Testis (tissue), 2 donors: ENCODE measurements at regions not wholly inside any gene's neighbourhood (a gene's known extent, or its start where the extent isn't known, plus 50 kb on each side); places are given as distances from the start of the nearest gene placed in this dataset.

Source experiments
- DNase-seq: peaks from one replicate; pipeline ENCODE4 v3.0.0-alpha.2; 2019
- H3K27ac ChIP-seq, 2 donors: fragments of 200-600 bp; sonication (generic); one replicate each; pipeline ENCODE4 v1.5.1; 2019
- H3K27me3 ChIP-seq: fragments of 200-600 bp; sonication (generic); one replicate; pipeline ENCODE4 v1.5.1; 2019
- H3K36me3 ChIP-seq: fragments of 200-600 bp; sonication (generic); one replicate; pipeline ENCODE4 v1.5.1; 2017; ENCODE audit warnings: low read depth; ENCODE audit errors: missing control alignments
- H3K4me1 ChIP-seq: fragments of 200-600 bp; sonication (generic); one replicate; pipeline ENCODE4 v1.5.1; 2019
- H3K4me3 ChIP-seq, 2 donors: fragments of 200-600 bp; sonication (generic); one replicate each; pipeline ENCODE4 v1.5.1; 2017 to 2019
- H3K9me3 ChIP-seq: fragments of 200-600 bp; sonication (generic); one replicate; pipeline ENCODE4 v1.5.1; 2017
- POLR2A ChIP-seq: fragments of 450-650 bp; IDR thresholded peaks from one replicate; pipeline ENCODE4 v1.6.1; 2017; ENCODE audit warnings: antibody characterized with exemption, mild to moderate bottlenecking, moderate library complexity
- WGBS, 2 donors: methylation state at CpG; one replicate each; pipeline ENCODE4 v1.1.5; 2018; 5-methylcytosine and 5-hydroxymethylcytosine counted together
- intact Hi-C: fragments of 100-400 bp; cut with DNase I; formaldehyde crosslinking; loops from one replicate; pipeline ENCODE4 v1.15.1; 2023; ENCODE audit warnings: low total_unique reads
- TF ChIP-seq, protein P1 (sequence below), 3 experiments: fragments of 450-650 bp in 2 of 3; fragments of 200-600 bp in 1 of 3; sonication (generic) in 1 of 3; IDR thresholded peaks; one replicate each; pipeline ENCODE4 v1.5.1; 2016 to 2019; ENCODE audit warnings: antibody characterized with exemption in 3 of 3, mild to moderate bottlenecking in 2 of 3, moderate library complexity in 1 of 3

DNA sequence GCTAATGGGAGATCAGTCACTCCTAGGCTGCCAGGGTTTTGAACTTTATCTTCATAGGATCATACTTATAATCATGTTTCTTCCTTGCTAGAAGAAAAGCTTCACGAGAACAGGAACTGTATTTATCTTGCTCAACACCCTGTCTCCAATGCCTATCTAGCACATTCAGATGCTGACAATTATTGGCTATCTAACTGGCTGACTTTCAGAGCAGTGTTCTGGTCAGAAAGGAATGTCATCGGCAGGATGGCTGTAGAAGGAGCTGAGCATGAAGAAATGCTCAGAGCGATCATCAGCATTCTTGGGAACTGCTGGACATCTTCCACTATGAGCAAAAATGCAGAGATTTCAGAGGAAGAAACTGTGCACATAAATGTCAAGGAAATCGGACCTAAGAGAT, 628.0 kb upstream of the NRSN1 start:
- Histone ChIP-seq H3K9me3 (no peaks in the 10 kb centered on the region), H3K4me3 (no peak overlapping the region), H3K27ac (no peak overlapping the region), H3K36me3 (no peaks in the 10 kb centered on the region), H3K27me3 (no peaks in the 10 kb centered on the region), H3K4me1 (no peaks in the 10 kb centered on the region)
- 45 to 46% methylated on average over 4 of the region's 4 CpGs for WGBS, 2 donors
- no peak for DNase-seq
- intact Hi-C loops: no loop called here
- TF ChIP-seq, protein P1, sequence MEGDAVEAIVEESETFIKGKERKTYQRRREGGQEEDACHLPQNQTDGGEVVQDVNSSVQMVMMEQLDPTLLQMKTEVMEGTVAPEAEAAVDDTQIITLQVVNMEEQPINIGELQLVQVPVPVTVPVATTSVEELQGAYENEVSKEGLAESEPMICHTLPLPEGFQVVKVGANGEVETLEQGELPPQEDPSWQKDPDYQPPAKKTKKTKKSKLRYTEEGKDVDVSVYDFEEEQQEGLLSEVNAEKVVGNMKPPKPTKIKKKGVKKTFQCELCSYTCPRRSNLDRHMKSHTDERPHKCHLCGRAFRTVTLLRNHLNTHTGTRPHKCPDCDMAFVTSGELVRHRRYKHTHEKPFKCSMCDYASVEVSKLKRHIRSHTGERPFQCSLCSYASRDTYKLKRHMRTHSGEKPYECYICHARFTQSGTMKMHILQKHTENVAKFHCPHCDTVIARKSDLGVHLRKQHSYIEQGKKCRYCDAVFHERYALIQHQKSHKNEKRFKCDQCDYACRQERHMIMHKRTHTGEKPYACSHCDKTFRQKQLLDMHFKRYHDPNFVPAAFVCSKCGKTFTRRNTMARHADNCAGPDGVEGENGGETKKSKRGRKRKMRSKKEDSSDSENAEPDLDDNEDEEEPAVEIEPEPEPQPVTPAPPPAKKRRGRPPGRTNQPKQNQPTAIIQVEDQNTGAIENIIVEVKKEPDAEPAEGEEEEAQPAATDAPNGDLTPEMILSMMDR (IDR thresholded peaks at IDR 0.05): no peak
- TF ChIP-seq POLR2A: no peak

DNA sequence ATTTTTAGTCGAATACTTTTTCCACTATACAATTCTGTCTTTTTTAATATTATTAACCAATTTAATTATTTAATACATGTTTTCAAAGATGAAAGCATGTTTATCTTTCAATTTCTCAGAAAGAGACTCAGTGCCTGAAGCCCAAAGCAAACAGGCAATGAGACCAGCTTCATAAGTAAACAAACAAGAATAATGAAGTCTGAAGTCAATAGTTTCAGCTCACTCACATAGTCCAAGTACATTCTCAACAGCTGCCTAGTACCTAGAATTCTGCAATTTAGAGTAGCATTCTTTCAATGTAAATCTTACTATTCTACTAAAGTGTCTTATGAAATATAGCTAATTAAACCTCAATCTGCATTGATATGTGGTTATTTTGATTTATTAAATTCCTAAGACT, 626.5 kb upstream of the NRSN1 start:
- WGBS, 2 donors: 88 to 98% methylated on average over 1 of the region's 1 CpG
- TF ChIP-seq, protein P1 (IDR thresholded peaks at IDR 0.05): no peak
- no peak for TF ChIP-seq POLR2A

DNA sequence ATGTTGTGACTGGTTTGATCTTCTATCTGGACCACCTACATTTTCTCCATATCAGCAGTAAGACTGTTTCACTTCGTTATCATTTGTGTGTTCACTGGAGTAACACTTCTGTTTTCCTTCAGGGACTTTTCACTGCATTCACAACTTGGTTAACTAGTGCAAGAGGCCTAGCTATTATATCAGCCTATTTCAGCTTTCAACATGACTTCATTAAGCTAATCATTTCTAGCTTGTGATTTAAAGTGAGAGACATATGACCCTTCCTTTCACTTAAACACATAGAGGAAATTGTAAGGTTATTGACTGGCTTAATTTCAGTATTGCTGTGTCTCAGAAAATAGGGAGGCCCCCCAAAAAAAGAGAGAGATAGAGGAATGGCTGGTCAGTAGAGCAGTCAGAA, 622.8 kb upstream of the NRSN1 start:
- Histone ChIP-seq H3K4me3 (no peak overlapping the region), H3K27me3 (no peaks in the 10 kb centered on the region), H3K9me3 (no peaks in the 10 kb centered on the region), H3K36me3 (no peaks in the 10 kb centered on the region), H3K4me1 (no peaks in the 10 kb centered on the region), H3K27ac (no peak overlapping the region)
- DNase-seq: no peak
- 38 to 70% methylated on average over 1 of the region's 1 CpG for WGBS, 2 donors
- TF ChIP-seq, protein P1 (IDR thresholded peaks at IDR 0.05): no peak
- TF ChIP-seq POLR2A: no peak
- intact Hi-C loops: no loop called here

More for the DNA sequence above, 626.5 kb upstream of the NRSN1 start:
- no peaks in the 10 kb centered on the region for H3K9me3 ChIP-seq
- no peak overlapping the region for H3K27ac ChIP-seq
- intact Hi-C loops: no loop called here
- no peak for DNase-seq
- H3K27me3 ChIP-seq: no peaks in the 10 kb centered on the region
- H3K36me3 ChIP-seq: no peaks in the 10 kb centered on the region
- no peak overlapping the region for H3K4me3 ChIP-seq
- no peaks in the 10 kb centered on the region for H3K4me1 ChIP-seq

DNA sequence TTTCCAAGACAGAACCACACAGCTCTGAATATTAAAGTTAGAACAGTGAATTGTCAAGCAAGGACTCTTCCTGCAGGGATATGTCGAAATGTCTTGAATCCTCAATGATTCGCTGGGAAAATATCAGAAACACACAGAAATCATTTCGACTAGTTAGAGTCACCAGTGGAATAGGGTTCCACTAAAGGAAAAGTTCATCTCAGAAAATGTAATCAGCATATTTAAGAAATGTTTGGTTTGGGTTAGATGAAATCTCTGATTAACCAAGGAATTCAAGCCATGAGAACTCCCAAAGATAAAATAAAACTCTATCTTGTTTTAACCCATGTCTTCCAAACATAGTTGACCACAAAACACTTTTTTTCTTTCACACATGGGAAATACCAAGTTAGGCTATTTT, 621.0 kb upstream of the NRSN1 start:
- TF ChIP-seq, protein P1 (IDR thresholded peaks at IDR 0.05): no peak
- TF ChIP-seq POLR2A: no peak
- H3K9me3 ChIP-seq: no peaks in the 10 kb centered on the region
- no peaks in the 10 kb centered on the region for H3K4me1 ChIP-seq
- intact Hi-C loops: no loop called here
- no peaks in the 10 kb centered on the region for H3K27me3 ChIP-seq
- no peaks in the 10 kb centered on the region for H3K36me3 ChIP-seq
- WGBS, 2 donors: 91 to 92% methylated on average over 3 of the region's 3 CpGs
- no peak overlapping the region for H3K4me3 ChIP-seq
- no peak overlapping the region for H3K27ac ChIP-seq
- DNase-seq: no peak

DNA sequence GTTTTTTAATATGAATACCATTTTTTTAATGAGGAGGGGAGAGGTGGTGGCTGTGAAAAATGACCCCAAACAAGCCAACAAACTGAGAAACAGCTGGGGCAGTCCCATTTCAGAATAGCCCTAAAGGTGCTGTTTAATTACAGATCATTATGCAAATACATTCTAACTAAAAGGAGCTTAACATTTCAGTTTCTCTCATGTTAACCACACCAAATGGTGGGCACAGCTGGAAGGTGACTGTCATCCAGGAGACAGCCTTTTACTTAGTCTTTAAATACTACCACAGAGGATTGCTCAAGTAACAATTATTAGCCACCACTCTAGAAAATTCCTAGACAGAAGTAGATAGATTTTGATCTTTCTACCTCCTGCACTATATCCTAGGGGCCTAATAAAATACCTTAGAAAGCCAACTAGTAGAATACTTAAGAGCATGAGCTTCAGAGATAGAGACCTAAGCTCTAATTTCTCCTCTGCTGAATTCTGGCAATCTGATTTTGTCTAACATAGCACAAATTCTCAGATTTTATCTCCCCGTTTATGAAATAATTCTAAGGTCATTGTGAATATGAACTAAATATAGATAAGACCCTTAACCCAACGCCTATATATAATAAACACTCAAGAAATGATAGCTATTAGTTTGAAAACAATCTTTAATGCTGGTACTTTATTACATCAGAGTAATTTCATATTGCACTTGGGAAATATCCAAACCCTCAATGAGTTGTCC, 615.1 kb upstream of the NRSN1 start:
- intact Hi-C loops: no loop called here
- TF ChIP-seq, protein P1 (IDR thresholded peaks at IDR 0.05): no peak
- TF ChIP-seq POLR2A: no peak
- DNase-seq: no peak
- Histone ChIP-seq H3K9me3 (no peaks in the 10 kb centered on the region), H3K4me3 (no peak overlapping the region), H3K4me1 (no peaks in the 10 kb centered on the region), H3K27ac (no peak overlapping the region), H3K27me3 (no peaks in the 10 kb centered on the region), H3K36me3 (no peaks in the 10 kb centered on the region)
- 58 to 84% methylated on average over 2 of the region's 2 CpGs for WGBS, 2 donors
